ENCODE measurements at regions not wholly inside any gene's neighbourhood (a gene's known extent, or its start where the extent isn't known, plus 50 kb on each side); places are given as distances from the start of the nearest gene placed in this dataset.

DNA sequence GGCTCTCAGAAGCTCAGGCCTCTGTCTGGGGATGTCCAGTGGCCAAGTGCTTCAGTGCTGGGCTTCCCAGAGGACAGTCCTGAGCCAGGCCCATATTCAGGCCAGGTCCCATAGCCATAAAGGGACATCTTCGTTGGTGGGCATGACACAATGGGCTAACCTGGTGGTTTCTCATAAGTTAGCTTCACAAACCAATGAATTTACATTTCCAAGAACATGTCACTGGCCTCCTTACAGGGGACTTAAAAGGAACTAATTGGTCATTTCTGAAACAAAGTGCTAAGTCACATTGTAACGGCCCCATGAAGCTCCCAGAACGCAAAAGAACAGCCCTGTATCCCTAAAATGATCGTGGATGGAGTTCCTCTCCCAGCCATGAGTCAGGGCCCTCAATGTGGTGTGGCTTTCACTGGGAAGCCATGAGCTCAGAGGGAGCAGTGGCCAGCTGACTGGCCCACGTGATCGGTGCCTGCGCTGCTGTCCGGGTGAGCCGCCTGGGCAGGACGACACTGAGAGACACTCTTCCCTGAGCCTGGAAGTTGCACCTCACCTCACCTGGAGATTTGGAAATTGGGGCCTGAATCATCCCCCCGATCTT lies 163.7 kb upstream of the APCDD1 start:
- no peak for DNase-seq

DNA sequence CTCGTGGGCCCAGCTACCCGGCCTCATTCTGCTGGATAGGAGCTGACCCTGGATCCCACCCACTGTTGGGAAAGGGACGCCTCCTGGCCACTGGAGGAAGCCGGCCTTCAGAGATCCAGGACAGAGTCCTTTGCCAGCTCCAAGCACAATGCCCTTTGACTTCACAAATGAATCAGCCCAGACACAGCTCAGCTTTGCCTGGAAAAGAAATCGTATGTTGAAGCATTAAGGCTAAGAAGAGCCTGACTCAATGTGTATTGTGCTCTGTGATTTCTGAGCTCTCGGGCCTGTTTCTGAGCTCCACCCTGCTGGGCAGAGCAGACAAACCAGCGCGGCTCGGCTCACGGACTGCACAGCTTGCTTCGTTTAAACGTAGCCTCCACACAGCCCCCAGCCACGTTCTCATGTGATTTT lies 162.9 kb upstream of the APCDD1 start:
- DNase-seq: no peak

DNA sequence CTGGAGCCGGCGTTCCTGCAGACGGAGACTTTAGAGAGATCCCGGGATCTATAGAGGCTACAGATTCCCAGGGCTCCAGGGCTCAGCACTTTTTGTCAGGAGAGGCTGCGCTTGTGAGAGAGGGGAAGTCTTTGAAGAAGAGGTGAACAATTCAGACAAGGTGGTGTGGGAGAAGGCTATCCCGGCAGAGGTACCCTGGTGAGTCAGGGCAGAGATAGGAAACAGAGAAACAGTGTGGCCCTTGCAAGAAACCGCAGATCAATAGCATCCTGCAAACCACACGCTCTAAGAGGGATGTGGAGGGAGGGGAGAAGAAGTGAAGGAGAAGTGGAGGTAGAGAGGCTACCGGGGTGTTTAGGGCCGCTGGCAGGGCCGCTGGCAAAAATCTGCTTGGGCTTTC lies 160.5 kb upstream of the APCDD1 start:
- no peak for DNase-seq

DNA sequence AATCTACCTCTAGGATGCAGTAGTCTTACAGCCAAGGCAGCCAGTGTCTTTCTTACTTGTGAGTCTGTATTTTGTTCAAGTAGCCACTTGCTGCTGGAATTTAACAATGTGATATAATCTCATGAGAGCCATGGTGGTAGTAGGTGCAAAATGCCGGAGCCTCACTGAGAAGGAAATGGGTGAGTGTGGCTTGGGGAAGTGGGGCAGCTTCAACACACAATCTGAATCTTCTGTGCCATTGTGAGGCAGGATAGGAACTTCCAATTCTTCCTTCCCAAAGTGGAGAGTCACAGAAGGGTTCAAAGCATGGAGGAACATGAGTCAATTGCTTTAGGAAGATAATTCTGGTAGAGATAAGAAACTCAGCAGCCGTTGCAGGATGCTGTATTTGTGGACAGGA lies 158.7 kb upstream of the APCDD1 start:
- no peak for DNase-seq

DNA sequence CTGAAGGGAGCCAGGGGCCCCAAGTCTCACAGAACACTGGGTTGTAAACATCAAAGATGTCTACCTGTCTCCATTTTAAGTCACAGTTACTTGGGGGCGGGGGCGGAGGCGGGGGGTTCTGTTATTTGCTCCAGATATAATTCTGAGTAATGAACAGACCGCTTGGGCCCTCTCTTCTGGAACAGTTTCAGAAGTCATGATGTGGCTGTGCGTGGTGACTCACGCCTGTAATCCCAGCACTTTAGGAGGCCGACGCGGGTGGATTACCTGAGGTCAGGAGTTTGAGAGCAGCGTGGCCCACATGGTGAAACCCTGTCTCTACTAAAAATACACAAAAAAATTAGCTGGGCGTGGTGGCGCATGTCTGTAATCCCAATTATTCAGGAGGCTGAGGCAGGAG lies 157.9 kb upstream of the APCDD1 start:
- DNase-seq: no peak

DNA sequence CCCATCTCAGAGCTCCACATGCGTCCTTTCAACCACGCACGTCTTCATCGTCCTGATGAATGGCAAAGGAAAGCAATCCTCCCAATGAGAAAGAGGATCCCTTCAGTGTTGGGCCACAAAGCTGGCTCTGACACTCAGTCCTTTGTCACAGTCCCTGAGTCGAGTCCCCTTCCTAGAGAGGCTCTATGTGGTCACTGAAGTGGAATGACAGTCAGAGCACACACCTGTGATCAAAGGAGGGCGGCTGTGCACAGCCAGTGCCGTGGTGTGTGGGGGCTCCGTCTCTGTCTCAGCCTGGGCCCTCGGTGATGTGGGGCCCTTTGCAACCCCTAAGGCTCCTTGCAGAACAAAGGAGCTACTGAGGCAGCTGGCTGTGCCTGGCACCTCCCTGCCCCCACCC lies 157.3 kb upstream of the APCDD1 start:
- DNase-seq: no peak

DNA sequence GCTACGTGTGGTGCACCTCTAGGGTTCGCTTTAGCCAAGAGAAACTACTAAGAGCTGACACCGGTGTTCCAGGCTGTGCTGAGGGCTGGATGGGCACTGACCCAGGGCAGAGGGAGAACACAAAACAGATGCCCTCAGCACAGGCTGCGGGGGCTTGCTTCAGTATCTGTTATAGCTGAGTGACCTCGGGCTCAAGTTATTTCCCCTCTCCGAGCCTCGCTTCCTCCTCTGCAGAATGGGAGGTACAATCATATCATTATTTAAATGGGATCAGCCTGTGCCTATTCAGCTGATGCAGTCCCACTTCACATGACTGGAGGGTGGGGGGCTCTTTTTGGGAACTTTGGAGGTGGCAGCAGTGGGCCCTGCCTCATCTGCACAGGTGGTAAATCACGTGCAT lies 156.1 kb upstream of the APCDD1 start:
- DNase-seq: no peak

DNA sequence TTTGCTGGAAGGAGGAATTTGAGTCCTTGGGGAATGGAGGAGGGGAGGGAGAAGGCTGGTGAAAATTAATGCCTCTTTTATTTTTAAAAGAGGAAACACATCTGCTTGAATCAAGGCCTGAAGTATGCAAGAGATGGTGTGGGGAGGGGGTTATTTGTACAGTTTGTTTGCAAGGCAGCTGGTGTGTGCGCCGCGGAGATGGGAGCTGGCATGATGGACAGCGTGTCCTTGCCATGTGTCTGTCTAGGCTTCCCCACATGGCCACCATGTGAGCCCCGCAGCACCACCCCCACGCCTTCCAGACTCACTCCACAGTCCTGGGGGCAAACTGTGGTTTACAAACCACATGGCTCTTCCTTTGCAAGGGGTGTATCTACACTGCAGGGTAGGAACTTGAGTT lies 154.8 kb upstream of the APCDD1 start:
- DNase-seq: no peak

DNA sequence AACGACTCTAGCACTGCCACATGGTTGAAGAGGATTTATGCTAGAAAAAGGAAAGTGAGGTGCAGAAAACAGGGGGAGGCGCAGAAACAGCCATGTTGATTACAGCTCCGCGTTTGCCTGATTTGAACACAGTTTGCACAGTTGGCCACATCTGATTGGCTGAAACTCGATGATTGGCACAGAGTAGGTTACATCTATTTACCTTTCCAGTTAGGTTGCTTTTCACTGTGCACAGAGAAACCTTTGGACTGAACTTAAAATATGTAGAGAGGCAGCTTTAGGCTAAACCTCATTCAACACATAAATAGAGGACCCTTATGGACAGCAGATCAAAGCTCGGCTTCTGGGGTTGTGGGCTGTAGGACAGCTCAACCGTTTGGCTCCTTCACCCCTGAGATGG lies 153.7 kb upstream of the APCDD1 start:
- DNase-seq: no peak

DNA sequence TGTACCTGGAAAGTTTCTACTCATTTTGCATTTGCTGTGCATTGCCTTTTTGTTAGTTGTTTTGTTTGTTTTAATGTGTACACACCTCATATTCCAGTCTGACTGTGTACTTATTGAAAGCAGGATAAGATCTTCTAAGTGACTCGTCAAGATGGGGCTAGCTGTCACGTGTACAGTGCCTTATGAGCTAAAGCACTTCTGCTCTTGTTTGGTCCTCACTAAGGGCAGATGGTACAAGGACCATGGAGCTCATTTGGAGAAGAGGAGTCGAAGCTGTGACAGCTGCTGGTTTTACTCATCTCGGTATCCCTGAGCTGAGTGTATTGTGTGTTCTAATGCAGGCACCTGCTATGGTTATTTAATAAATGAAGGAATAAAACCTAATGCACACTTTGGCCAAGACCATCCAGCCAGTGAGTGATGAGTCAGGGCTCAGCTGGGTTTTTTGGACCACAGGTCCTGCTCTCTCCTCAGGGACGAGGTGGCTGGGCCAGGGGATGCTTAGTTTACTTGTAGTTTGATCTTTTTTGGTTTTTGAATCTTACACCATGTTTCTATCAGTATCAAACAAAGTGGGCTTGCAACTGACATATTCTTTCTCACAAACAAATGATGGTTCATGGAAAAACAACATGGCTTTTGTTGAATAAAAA lies 152.5 kb upstream of the APCDD1 start:
- DNase-seq: no peak

DNA sequence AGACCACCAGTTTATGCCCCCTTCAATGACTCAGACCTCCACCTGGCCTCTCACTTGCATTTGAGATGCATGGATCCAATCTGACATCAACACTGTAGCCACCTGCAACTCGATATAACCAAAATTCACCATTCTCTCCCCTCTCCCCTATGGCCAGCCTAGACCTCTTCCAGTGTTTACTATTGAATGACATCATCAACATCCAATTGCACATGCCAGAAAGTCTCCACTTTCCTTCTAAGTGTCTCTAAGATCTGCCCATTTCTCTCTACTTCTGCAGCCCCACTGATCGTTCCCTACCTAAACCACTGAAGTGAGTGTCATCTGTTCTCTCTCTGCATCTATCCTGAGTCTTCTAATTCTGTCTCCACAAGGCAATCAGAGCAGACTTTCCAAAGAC lies 151.3 kb upstream of the APCDD1 start:
- DNase-seq: no peak

DNA sequence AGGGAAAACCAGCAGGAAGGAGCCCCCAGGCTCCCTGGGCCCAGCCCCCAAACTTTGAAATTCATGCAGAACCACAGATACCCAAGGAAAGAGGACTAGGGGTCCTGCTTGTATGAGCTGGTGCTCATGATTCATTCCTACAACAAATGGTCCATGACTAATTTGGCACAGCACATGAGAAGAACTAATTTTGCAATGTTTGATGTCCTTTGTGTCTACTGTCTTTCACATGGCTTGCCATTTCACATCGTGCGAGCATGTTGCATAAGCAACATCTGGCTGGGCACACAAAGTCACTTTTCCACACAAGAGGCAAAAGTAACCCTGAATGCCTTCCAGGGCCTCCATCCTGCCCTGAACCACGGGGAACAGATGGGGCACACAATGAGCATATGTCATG lies 149.6 kb upstream of the APCDD1 start:
- no peak for DNase-seq

DNA sequence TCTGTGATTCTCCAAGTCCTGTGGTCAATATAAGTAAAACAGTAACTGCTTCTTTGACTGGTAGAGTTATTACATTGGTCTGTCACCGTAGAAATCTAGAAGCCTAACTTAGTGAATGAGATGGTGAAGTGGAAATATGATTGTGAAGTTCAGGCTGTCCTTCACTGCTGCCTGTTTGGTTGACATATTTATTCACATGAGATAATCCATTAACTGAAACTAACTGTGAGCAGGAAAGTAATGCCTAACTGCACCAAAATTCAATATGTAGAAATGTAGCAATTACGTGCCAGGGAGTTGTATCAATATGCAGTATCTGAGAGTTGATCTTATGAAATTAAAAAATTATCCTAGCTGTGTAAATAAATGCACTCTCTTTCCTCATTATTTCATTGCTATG lies 147.7 kb upstream of the APCDD1 start:
- no peak for DNase-seq

DNA sequence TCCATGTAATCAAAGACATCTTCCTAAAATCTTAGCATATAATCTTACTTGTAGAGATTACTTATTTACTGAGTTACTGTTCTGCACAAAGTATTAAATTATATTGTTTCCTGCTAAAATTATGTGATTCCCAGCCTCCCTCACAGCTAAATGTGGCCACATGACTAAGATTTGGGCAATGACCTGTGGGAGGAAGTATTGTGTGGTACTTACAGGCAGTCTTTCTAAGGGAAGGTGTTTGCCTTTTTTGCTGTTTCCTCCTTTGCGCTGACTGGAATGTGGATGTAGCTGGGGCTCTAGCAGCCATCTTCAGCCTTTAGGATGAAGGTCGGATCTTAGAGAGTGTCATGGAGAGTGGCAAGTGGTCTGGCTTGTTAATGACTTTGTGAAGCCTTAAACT lies 146.3 kb upstream of the APCDD1 start:
- DNase-seq: no peak

DNA sequence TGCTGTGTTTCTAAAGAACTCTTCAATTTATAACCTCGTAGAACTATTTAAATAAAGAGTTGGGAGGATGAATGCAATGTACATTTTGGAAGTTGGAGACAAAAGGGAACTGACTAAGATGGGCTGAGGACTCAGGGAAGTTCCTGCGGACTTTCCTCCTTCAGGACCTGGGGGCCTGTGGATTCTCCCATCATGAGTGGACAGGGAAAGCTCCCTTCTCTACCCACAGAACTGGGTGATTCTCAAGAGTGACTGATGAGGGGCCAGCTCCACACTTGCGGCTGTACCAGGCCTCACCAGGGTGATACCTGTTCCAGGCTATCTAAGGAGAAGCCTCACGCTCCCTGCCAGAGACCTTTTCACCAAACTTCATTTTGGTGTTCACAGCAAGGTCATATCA lies 143.8 kb upstream of the APCDD1 start:
- DNase-seq: no peak

DNA sequence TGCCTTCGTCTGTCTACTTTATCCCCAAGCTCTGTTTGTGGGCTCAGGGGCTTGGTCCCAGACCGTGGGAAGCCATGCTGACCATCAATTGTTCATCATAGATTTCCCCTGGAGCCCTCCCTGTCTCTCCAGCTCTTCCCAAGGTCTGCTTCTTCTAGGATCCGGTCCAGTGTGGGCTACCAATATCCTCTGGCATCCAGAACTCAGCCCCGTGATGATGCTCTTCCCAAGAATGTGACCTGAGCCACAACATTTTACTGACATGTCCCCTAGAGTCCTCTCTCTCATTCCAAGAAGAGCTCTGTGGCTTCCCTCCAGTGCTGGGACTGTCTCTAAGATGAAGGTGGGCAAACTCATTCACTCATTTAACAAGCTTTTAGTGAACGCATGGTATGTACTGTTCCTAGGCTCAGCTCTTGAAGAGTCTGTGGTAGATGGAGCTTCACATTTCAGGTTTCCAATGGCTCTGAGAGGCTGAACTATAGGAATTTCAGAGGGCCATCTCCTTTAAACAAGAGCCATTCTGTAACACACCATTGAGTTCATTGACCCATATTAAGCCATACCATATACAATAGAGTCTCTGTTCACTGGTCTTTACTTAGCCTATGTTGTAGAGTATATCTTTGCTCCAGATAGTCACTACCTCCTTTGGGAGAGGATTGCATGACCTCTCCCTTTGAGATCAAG lies 142.0 kb upstream of the APCDD1 start:
- DNase-seq: no peak

DNA sequence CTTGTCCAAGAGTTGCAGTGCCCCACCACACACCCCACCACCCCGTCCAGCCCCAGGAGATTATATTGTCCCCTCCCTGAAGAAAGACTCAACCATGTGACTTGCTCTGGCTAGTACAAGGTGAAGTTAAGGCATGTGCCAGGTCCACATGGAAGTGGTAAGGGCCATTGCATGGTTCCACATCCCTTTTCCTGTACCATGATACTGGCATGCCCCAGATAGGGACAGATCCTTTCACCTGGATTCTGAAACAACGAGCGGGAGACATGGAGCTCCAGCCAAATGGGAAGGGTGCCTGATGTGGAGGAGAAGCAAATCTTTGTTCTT lies 141.5 kb upstream of the APCDD1 start:
- no peak for DNase-seq

DNA sequence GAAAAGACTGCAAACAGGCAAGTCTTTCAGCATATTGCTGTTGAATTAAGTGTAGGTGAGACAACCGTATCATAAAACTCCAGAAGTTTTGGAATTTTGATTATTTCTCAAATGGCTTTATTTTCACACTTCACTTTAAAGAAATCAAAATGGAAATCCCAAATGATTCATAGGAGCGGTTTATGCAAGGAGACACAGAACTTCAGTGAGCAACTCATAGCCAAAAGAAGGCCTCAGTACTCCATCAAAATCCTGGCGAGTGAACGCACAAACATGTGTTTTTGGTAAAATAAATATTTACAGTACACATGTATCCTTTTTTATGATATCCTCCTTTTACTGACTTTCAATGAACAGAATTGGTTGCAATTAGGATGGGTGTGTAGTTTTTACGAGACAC lies 140.4 kb upstream of the APCDD1 start:
- no peak for DNase-seq

DNA sequence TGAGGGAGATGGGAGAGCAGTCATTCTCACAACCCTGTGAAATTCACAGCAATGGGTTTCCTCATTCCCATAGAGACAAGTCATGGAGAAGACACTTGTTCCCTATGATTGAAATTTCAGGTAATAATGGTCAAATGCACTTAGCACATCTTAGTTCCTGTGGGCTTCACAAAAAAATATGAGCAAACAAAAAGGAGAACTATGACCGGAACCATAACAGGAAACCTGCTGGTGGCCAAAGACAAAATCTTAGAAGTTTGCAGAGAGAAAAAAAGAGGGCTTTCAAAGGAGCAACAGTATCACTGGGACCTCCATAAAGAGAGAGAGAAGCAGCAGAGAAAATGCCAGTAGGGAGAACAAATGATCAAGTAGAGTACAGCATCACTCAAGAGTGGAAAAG lies 138.9 kb upstream of the APCDD1 start:
- no peak for DNase-seq

DNA sequence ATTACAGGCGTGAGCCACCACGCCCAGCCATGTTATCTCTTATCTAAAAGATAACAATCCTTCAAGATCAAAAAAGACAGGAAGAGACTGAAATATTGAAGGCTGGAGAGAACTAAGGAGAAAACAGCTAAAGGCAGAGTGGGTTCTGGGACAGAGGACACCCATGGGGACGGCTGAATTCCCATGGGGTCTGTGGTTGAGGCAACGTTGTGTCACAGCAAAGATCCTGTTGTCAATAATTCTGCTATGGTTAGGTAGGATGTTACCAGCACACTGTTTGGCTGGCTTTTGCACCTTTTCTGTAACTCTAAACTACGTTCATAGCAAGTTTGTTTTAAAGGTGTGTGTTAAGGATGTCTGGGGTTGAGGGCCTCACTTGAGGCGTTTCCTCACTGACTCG lies 137.7 kb upstream of the APCDD1 start:
- DNase-seq: no peak

DNA sequence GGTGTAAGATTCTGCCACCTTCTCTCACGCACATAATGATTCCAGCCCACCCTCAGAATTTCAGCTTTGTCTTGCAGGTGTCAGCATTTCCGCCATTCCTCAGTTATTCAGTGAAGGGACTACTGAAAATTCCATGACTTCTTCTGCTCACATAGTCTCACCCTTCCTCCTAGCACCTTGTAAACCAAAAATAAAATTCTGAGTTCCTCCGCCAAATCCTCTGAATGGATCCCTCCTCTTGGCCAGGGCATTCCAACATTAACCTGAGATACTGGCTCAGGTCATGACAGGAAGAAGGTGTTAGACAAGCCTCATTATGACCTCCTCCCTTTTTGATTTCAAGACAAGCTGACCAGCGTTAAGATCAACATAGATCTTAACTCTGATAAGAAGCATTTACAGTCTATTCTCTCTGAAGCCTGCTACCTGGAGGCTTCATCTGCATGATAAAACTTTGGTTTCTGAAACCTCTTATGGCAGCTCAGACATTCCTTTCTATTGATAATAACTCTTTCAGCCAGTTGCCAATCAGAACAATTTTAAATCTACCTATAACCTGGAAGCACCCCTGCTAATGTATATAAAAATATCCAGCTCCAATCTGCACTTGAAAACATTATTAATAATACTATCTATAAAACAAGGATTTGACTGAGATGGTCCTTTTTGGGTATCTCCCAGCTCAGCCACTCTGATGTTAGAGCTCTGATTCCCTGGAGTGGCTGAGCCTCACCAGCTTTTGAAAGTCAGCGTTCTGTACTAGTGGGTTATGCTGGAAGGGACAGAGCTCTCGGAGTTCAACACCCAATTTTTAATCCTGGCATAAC lies 136.4 kb upstream of the APCDD1 start:
- DNase-seq: no peak

DNA sequence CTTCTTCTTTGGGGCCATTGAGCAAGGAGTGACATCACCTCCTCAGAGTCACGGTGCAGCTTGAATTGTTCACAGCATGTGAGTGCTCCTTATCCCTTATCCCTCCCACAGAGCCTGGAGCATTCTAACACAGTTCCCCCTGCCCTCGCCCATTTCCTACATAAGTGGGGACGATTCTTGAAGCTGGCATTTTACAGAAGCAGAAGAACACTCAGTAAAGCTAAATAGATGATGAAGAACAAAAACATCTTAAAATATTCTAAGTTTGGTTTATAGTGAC lies 135.8 kb upstream of the APCDD1 start:
- no peak for DNase-seq

DNA sequence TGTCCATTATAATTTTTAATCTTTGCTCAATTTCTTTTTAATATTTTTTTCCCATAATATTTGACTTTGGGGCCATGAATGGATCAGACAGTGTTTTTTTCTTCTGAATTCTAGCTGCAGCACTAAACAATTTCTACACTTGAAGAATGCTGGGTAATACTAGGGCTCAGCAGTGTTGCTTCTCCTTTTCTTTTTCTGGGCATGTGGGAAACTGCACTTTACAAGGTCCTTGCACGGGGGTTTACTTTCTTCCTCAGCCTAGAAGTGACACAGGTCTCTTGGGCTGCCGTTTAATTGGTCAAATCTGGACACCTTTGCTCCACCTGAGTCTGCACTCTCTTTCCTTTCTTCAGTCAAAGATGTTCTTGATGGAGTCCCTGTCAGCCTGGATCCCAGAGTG lies 135.4 kb upstream of the APCDD1 start:
- DNase-seq: no peak

DNA sequence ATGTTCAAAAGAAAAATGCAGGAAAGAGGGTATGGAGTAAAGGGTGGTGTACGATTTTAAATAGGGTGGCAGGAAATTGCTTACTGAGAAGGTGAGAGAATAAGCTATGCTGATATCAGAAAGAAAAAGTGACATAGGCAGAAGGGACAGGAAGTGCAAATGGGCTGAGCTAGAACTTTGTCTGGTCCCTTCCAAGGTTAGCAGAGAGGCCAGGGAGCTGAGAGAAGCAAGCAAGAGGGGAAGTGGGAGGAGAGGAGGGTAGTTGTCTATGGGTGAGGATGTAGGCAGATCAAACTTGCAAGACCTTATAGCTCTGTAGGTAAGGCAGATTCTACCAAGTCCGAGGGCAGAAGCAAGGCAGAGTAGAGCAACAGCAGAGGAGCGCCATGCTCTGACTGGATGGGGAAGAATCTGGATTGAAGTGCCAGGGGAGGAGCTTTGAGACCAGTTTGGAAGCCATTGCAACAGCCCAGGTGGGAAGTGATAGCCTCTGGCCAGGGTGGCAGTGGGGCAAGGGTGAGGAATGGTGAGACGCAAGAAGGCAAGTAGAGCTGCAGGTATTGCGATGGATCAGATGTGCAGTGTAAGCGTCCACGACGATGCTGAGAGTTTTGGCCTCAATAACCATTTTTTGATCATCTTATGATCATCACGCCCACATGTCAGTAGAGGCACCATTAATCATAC lies 134.4 kb upstream of the APCDD1 start:
- DNase-seq: no peak

Measured in effector CD8-positive, alpha-beta T cell (primary cell).